Testis (tissue), 2 donors: ENCODE measurements at regions not wholly inside any gene's neighbourhood (a gene's known extent, or its start where the extent isn't known, plus 50 kb on each side); places are given as distances from the start of the nearest gene placed in this dataset.
"Not testable (repeated sequence)": the region's sequence is repeated elsewhere in the genome, so short reads cannot be mapped to it uniquely, and the experiment has no call there.

Source experiments
- DNase-seq: peaks from one replicate; pipeline ENCODE4 v3.0.0-alpha.2; 2019
- H3K27ac ChIP-seq, 2 donors: fragments of 200-600 bp; sonication (generic); one replicate each; pipeline ENCODE4 v1.5.1; 2019
- H3K27me3 ChIP-seq: fragments of 200-600 bp; sonication (generic); one replicate; pipeline ENCODE4 v1.5.1; 2019
- H3K36me3 ChIP-seq: fragments of 200-600 bp; sonication (generic); one replicate; pipeline ENCODE4 v1.5.1; 2017; ENCODE audit warnings: low read depth; ENCODE audit errors: missing control alignments
- H3K4me1 ChIP-seq: fragments of 200-600 bp; sonication (generic); one replicate; pipeline ENCODE4 v1.5.1; 2019
- H3K4me3 ChIP-seq, 2 donors: fragments of 200-600 bp; sonication (generic); one replicate each; pipeline ENCODE4 v1.5.1; 2017 to 2019
- H3K9me3 ChIP-seq: fragments of 200-600 bp; sonication (generic); one replicate; pipeline ENCODE4 v1.5.1; 2017
- CTCF ChIP-seq, 3 experiments: fragments of 450-650 bp in 2 of 3; fragments of 200-600 bp in 1 of 3; sonication (generic) in 1 of 3; IDR thresholded peaks; one replicate each; pipeline ENCODE4 v1.5.1; 2016 to 2019; ENCODE audit warnings: antibody characterized with exemption in 3 of 3, mild to moderate bottlenecking in 2 of 3, moderate library complexity in 1 of 3
- POLR2A ChIP-seq: fragments of 450-650 bp; IDR thresholded peaks from one replicate; pipeline ENCODE4 v1.6.1; 2017; ENCODE audit warnings: antibody characterized with exemption, mild to moderate bottlenecking, moderate library complexity
- WGBS, 2 donors: methylation state at CpG; one replicate each; pipeline ENCODE4 v1.1.5; 2018; 5-methylcytosine and 5-hydroxymethylcytosine counted together
- intact Hi-C: fragments of 100-400 bp; cut with DNase I; formaldehyde crosslinking; loops from one replicate; pipeline ENCODE4 v1.15.1; 2023; ENCODE audit warnings: low total_unique reads

GRCh38 chr11:7186676-7187075, 65.0 kb upstream of the SYT9 start:
- Histone ChIP-seq H3K36me3 (no peaks in the 10 kb centered on the region), H3K27ac (no peak overlapping the region), H3K9me3 (no peaks in the 10 kb centered on the region), H3K4me3 (no peak overlapping the region), H3K27me3 (no peaks in the 10 kb centered on the region), H3K4me1 (no peaks in the 10 kb centered on the region)
- intact Hi-C loops: no loop called here
- no peak for DNase-seq
- WGBS, 2 donors: 86 to 92% methylated on average over 1 of the region's 1 CpG
- TF ChIP-seq CTCF (IDR thresholded peaks at IDR 0.05): no peak
- no peak for TF ChIP-seq POLR2A

- H3K27me3 ChIP-seq, DNase-seq, H3K36me3 ChIP-seq, H3K4me1 ChIP-seq, H3K4me3 ChIP-seq, H3K27ac ChIP-seq, H3K9me3 ChIP-seq, intact Hi-C loops: not testable (repeated sequence)
- 90 to 96% methylated on average over 4 of the region's 4 CpGs for WGBS, 2 donors
Observed at GRCh38 chr11:7192785-7193184, 58.9 kb upstream of the SYT9 start.

GRCh38 chr11:7196396-7197146, 55.1 kb upstream of the SYT9 start:
- Histone ChIP-seq H3K27ac (no peak overlapping the region), H3K9me3 (no peaks in the 10 kb centered on the region), H3K4me3 (no peak overlapping the region), H3K36me3 (no peaks in the 10 kb centered on the region), H3K4me1 (no peaks in the 10 kb centered on the region), H3K27me3 (no peaks in the 10 kb centered on the region)
- DNase-seq: no peak
- 55 to 59% methylated on average over 1 of the region's 1 CpG for WGBS, 2 donors
- intact Hi-C loops: no loop called here
- TF ChIP-seq POLR2A (no peak), CTCF (IDR thresholded peaks at IDR 0.05) (no peak)

- no peak for DNase-seq
- intact Hi-C loops: no loop called here
- Histone ChIP-seq H3K9me3 (no peaks in the 10 kb centered on the region), H3K4me3 (no peak overlapping the region), H3K36me3 (no peaks in the 10 kb centered on the region), H3K4me1 (no peaks in the 10 kb centered on the region), H3K27ac (no peak overlapping the region), H3K27me3 (no peaks in the 10 kb centered on the region)
- no peak for TF ChIP-seq POLR2A
- TF ChIP-seq CTCF (IDR thresholded peaks at IDR 0.05): no peak
Observed at GRCh38 chr11:7197469-7197868, 54.2 kb upstream of the SYT9 start.
